ENCODE measurements at regions not wholly inside any gene's neighbourhood (a gene's known extent, or its start where the extent isn't known, plus 50 kb on each side); places are given as distances from the start of the nearest gene placed in this dataset.
"Not testable (repeated sequence)": the region's sequence is repeated elsewhere in the genome, so short reads cannot be mapped to it uniquely, and the experiment has no call there.

GRCh38 chrX:3493605-3494004 lies 147.2 kb upstream of the MXRA5 start:
- DNase-seq (ENCODE audit: low read depth): no peak
- no peak for TF ChIP-seq CTCF (IDR thresholded peaks at IDR 0.05; ENCODE audit: control insufficient read depth, extremely low read depth, insufficient read depth)
- H3K4me3 ChIP-seq (ENCODE audit: low read depth, low read length): no peak overlapping the region

GRCh38 chrX:3485727-3486126 lies 139.3 kb upstream of the MXRA5 start:
- TF ChIP-seq CTCF (IDR thresholded peaks at IDR 0.05; ENCODE audit: control insufficient read depth, extremely low read depth, insufficient read depth): no peak
- DNase-seq (ENCODE audit: low read depth): no peak
- no peak overlapping the region for H3K4me3 ChIP-seq (ENCODE audit: low read depth, low read length)

GRCh38 chrX:3479026-3479425 lies 132.6 kb upstream of the MXRA5 start:
- no peak overlapping the region for H3K4me3 ChIP-seq (ENCODE audit: low read depth, low read length)
- DNase-seq (ENCODE audit: low read depth): no peak
- TF ChIP-seq CTCF (IDR thresholded peaks at IDR 0.05; ENCODE audit: control insufficient read depth, extremely low read depth, insufficient read depth): no peak

GRCh38 chrX:3476973-3477372 lies 130.5 kb upstream of the MXRA5 start:
- no peak for DNase-seq (ENCODE audit: low read depth)
- no peak overlapping the region for H3K4me3 ChIP-seq (ENCODE audit: low read depth, low read length)
- no peak for TF ChIP-seq CTCF (IDR thresholded peaks at IDR 0.05; ENCODE audit: control insufficient read depth, extremely low read depth, insufficient read depth)

- not testable (repeated sequence) for DNase-seq (ENCODE audit: low read depth); H3K4me3 ChIP-seq (ENCODE audit: low read depth, low read length)
These were observed 123.8 kb upstream of the MXRA5 start for GRCh38 chrX:3470211-3470679.

- no peak for DNase-seq (ENCODE audit: low read depth)
- no peak for TF ChIP-seq CTCF (IDR thresholded peaks at IDR 0.05; ENCODE audit: control insufficient read depth, extremely low read depth, insufficient read depth)
- H3K4me3 ChIP-seq (ENCODE audit: low read depth, low read length): no peak overlapping the region
These were observed 121.6 kb upstream of the MXRA5 start for GRCh38 chrX:3468031-3468430.

- TF ChIP-seq CTCF (IDR thresholded peaks at IDR 0.05; ENCODE audit: control insufficient read depth, extremely low read depth, insufficient read depth): no peak
- DNase-seq (ENCODE audit: low read depth): no peak
- no peak overlapping the region for H3K4me3 ChIP-seq (ENCODE audit: low read depth, low read length)
These were observed 118.6 kb upstream of the MXRA5 start for GRCh38 chrX:3465017-3465416.

GRCh38 chrX:3462166-3462508 lies 115.7 kb upstream of the MXRA5 start:
- DNase-seq (ENCODE audit: low read depth): no peak
- H3K4me3 ChIP-seq (ENCODE audit: low read depth, low read length): no peak overlapping the region
- TF ChIP-seq CTCF (IDR thresholded peaks at IDR 0.05; ENCODE audit: control insufficient read depth, extremely low read depth, insufficient read depth): no peak
